GM12878 (cell line): ENCODE measurements at regions not wholly inside any gene's neighbourhood (a gene's known extent, or its start where the extent isn't known, plus 50 kb on each side); places are given as distances from the start of the nearest gene placed in this dataset.
A peak's percentile ranks its signal among the peaks of the same experiment; 100 is the strongest.

Source experiments
- BMI1 ChIP-seq: fragments of 450-650 bp; IDR thresholded peaks from 2 replicates; pipeline ENCODE4 v1.6.1; 2016; ENCODE audit warnings: mild to moderate bottlenecking, moderate library complexity, borderline replicate concordance
- CEBPB ChIP-seq, 2 experiments: fragments of 150-350 bp in 1 of 2; IDR thresholded peaks; 2 replicates each; pipeline ENCODE4 v1.6.1; 2012 to 2014; ENCODE audit warnings: low read depth in 2 of 2, low read length in 2 of 2, borderline replicate concordance in 1 of 2, inconsistent platforms in 1 of 2
- DPF2 ChIP-seq: fragments of 450-650 bp; IDR thresholded peaks from 2 replicates; pipeline ENCODE4 v1.6.1; 2017; ENCODE audit warnings: mild to moderate bottlenecking
- EP300 ChIP-seq, 2 experiments: fragments of 150-350 bp in 1 of 2; IDR thresholded peaks; 2 replicates each; pipeline ENCODE4 v1.6.1; 2011 to 2012; ENCODE audit warnings: low read depth in 2 of 2, low read length in 2 of 2, borderline replicate concordance in 1 of 2, improper control_type of control experiment in 1 of 2, inconsistent platforms in 1 of 2; ENCODE audit not compliant: control insufficient read depth in 1 of 2
- ETV6 ChIP-seq, 2 experiments: fragments of 450-650 bp in 1 of 2; IDR thresholded peaks in 1 of 2; conservative IDR thresholded peaks in 1 of 2; 2 replicates each; pipeline ENCODE4 v1.6.1; 2014; ENCODE audit warnings: antibody characterized with exemption in 1 of 2, borderline replicate concordance in 1 of 2, low read depth in 1 of 2, mild to moderate bottlenecking in 1 of 2, moderate library complexity in 1 of 2
- GABPA ChIP-seq: IDR thresholded peaks from 2 replicates; pipeline ENCODE4 v1.6.1; 2014; ENCODE audit warnings: antibody characterized with exemption, low read depth, mild to moderate bottlenecking, inconsistent platforms
- IKZF2 ChIP-seq, 2 experiments: fragments of 450-650 bp; IDR thresholded peaks; 2 replicates each; pipeline ENCODE4 v1.6.1; 2017; ENCODE audit warnings: mild to moderate bottlenecking in 2 of 2, moderate library complexity in 2 of 2
- IRF4 ChIP-seq: IDR thresholded peaks from 2 replicates; pipeline ENCODE4 v1.6.1; 2011; ENCODE audit warnings: low read depth, low read length
- JUNB ChIP-seq: IDR thresholded peaks from 2 replicates; pipeline ENCODE4 v1.6.1; 2016; ENCODE audit warnings: antibody characterized with exemption, mild to moderate bottlenecking
- MEF2B ChIP-seq: fragments of 450-650 bp; IDR thresholded peaks from 2 replicates; pipeline ENCODE4 v1.6.1; 2018; ENCODE audit warnings: mild to moderate bottlenecking, moderate library complexity; ENCODE audit not compliant: partially characterized antibody, poor library complexity, severe bottlenecking
- MTA2 ChIP-seq: fragments of 450-650 bp; IDR thresholded peaks from 2 replicates; pipeline ENCODE4 v1.6.1; 2016; ENCODE audit warnings: low read depth, mild to moderate bottlenecking, moderate library complexity
- MTA3 ChIP-seq: IDR thresholded peaks from 2 replicates; pipeline ENCODE4 v1.6.1; 2012; ENCODE audit warnings: low read length, inconsistent platforms, borderline replicate concordance
- NR2C2 ChIP-seq: IDR thresholded peaks from 2 replicates; pipeline ENCODE4 v1.6.1; 2011; ENCODE audit warnings: borderline replicate concordance, low read depth; ENCODE audit not compliant: control insufficient read depth, insufficient read length
- PAX5 ChIP-seq: IDR thresholded peaks from 2 replicates; pipeline ENCODE4 v1.6.1; 2011; ENCODE audit warnings: low read depth, low read length, borderline replicate concordance
- RAD21 ChIP-seq: IDR thresholded peaks from 2 replicates; pipeline ENCODE4 v1.6.1; 2011; ENCODE audit warnings: mild to moderate bottlenecking, low read depth, low read length, moderate library complexity; ENCODE audit not compliant: insufficient read depth
- TF ChIP-seq, protein P1 (sequence below): fragments of 450-650 bp; formaldehyde crosslinking; IDR thresholded peaks from 2 replicates; pipeline ENCODE4 v1.4.0; 2020; ENCODE audit warnings: mild to moderate bottlenecking, moderate library complexity

- TF ChIP-seq EP300 (IDR thresholded peaks at IDR 0.05; ENCODE audit: borderline replicate concordance in 1 of 2, control insufficient read depth in 1 of 2, low read depth in 2 of 2, low read length in 2 of 2) (peak; percentile 81 to 86; a peak in 3 of 4 replicates), BMI1 (no peak), RAD21 (0 out of 2 replicates have a peak, but pooled peaks have one; percentile 19), NR2C2 (no peak), MTA2 (peak; percentile 82), IRF4 (peak; percentile 84), DPF2 (peak; percentile 54; the same call in 1 of the 2 replicates), IKZF2 (IDR thresholded peaks at IDR 0.05) (peak; percentile 70 to 76), ETV6 (conservative IDR thresholded peaks at IDR 0.05 in 1 of 2, IDR thresholded peaks at IDR 0.05 in 1 of 2; ENCODE audit: borderline replicate concordance in 1 of 2, low read depth in 1 of 2) (peak in 1 of 2 experiments; percentile 62; a peak in 1 of 4 replicates), CEBPB (IDR thresholded peaks at IDR 0.05; ENCODE audit: borderline replicate concordance in 1 of 2, low read depth in 2 of 2, low read length in 2 of 2) (no peak), MTA3 (peak; percentile 77; the same call in 1 of the 2 replicates), GABPA (0 out of 2 replicates have a peak, but pooled peaks have one; percentile 26), MEF2B (peak; percentile 86), JUNB (peak; percentile 76), PAX5 (peak; percentile 88)
- TF ChIP-seq, protein P1, sequence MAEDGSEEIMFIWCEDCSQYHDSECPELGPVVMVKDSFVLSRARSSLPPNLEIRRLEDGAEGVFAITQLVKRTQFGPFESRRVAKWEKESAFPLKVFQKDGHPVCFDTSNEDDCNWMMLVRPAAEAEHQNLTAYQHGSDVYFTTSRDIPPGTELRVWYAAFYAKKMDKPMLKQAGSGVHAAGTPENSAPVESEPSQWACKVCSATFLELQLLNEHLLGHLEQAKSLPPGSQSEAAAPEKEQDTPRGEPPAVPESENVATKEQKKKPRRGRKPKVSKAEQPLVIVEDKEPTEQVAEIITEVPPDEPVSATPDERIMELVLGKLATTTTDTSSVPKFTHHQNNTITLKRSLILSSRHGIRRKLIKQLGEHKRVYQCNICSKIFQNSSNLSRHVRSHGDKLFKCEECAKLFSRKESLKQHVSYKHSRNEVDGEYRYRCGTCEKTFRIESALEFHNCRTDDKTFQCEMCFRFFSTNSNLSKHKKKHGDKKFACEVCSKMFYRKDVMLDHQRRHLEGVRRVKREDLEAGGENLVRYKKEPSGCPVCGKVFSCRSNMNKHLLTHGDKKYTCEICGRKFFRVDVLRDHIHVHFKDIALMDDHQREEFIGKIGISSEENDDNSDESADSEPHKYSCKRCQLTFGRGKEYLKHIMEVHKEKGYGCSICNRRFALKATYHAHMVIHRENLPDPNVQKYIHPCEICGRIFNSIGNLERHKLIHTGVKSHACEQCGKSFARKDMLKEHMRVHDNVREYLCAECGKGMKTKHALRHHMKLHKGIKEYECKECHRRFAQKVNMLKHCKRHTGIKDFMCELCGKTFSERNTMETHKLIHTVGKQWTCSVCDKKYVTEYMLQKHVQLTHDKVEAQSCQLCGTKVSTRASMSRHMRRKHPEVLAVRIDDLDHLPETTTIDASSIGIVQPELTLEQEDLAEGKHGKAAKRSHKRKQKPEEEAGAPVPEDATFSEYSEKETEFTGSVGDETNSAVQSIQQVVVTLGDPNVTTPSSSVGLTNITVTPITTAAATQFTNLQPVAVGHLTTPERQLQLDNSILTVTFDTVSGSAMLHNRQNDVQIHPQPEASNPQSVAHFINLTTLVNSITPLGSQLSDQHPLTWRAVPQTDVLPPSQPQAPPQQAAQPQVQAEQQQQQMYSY = no peak
- TF ChIP-seq, all 136 proteins: peak for 39
These were observed 94.7 kb upstream of the PUDP start (continued) for GRCh38 chrX:7242613-7243012.
